T-helper 1 cell treated with Interleukin-12 subunit alpha and Interleukin-12 subunit beta and Interleukin-4 antibody, amounts not matched to agents 30 ng/mL and 1 ng/mL, for 36 hours (primary cell): ENCODE measurements at regions not wholly inside any gene's neighbourhood (a gene's known extent, or its start where the extent isn't known, plus 50 kb on each side); places are given as distances from the start of the nearest gene placed in this dataset.

Experiments used
- intact Hi-C: fragments of 100-400 bp; cut with micrococcal nuclease; formaldehyde crosslinking; loops from one replicate; pipeline ENCODE4 v1.15.1; 2024

- intact Hi-C loops: loop anchor here (1.0 to 5.0 kb wide), 5 partner anchors 84 to 290 kb away; partner anchors contain the start of gene IER5L
These were observed 142.7 kb upstream of the IER5L start for GRCh38 chr9:129320575-129321285.

- intact Hi-C loops: loop anchor here (1.0 to 5.0 kb wide), 5 partner anchors 84 to 291 kb away; partner anchors contain the start of gene IER5L
These were observed 141.9 kb upstream of the IER5L start for GRCh38 chr9:129319938-129320481.

- intact Hi-C loops: no loop called here
These were observed 141.2 kb upstream of the IER5L start for GRCh38 chr9:129319076-129319937.

- intact Hi-C loops: no loop called here
These were observed 140.3 kb upstream of the IER5L start for GRCh38 chr9:129318121-129319075.

- intact Hi-C loops: no loop called here
These were observed 139.3 kb upstream of the IER5L start for GRCh38 chr9:129317179-129318011.

GRCh38 chr9:129316281-129317030 lies 138.4 kb upstream of the IER5L start:
- intact Hi-C loops: no loop called here

GRCh38 chr9:129313331-129313955 lies 135.4 kb upstream of the IER5L start:
- intact Hi-C loops: no loop called here

- intact Hi-C loops: no loop called here
These were observed 134.4 kb upstream of the IER5L start for GRCh38 chr9:129312251-129313122.

GRCh38 chr9:129311643-129312042 lies 133.6 kb upstream of the IER5L start:
- intact Hi-C loops: no loop called here

GRCh38 chr9:129310666-129311350 lies 132.7 kb upstream of the IER5L start:
- intact Hi-C loops: no loop called here

- intact Hi-C loops: no loop called here
These were observed 131.8 kb upstream of the IER5L start for GRCh38 chr9:129309906-129310305.

- intact Hi-C loops: no loop called here
These were observed 131.0 kb upstream of the IER5L start for GRCh38 chr9:129309041-129309430.

- intact Hi-C loops: no loop called here
These were observed 129.3 kb upstream of the IER5L start for GRCh38 chr9:129307227-129307970.

GRCh38 chr9:129306318-129306973 lies 128.4 kb upstream of the IER5L start:
- intact Hi-C loops: no loop called here

GRCh38 chr9:129305246-129305645 lies 127.2 kb upstream of the IER5L start:
- intact Hi-C loops: no loop called here

- intact Hi-C loops: no loop called here
These were observed 123.9 kb upstream of the IER5L start for GRCh38 chr9:129301941-129302340.
